Esophagus squamous epithelium (tissue), 5 donors: ENCODE measurements at regions not wholly inside any gene's neighbourhood (a gene's known extent, or its start where the extent isn't known, plus 50 kb on each side); places are given as distances from the start of the nearest gene placed in this dataset.

Source experiments
- DNase-seq: peaks from one replicate; lab custom pipeline; 2025; lab: John Stamatoyannopoulos, UW
- H3K27ac ChIP-seq, 4 donors: fragments of 200-600 bp; sonication (generic); one replicate each; pipeline ENCODE4 v1.5.1; 2016 to 2019; ENCODE audit warnings: mild to moderate bottlenecking in 1 of 4
- H3K27me3 ChIP-seq, 4 donors: fragments of 200-600 bp; sonication (generic); 1 replicate in 3 of 4; 2 replicates in 1 of 4; pipeline versions ENCODE4 v1.5.1 to v1.6.0; 2017 to 2021; ENCODE audit warnings: antibody characterized with exemption in 1 of 4
- H3K36me3 ChIP-seq, 3 donors: fragments of 200-600 bp; sonication (generic); one replicate each; pipeline ENCODE4 v1.5.1; 2016 to 2019
- H3K4me1 ChIP-seq, 3 donors: fragments of 200-600 bp; sonication (generic); one replicate each; pipeline ENCODE4 v1.5.1; 2017 to 2019
- H3K4me3 ChIP-seq, 4 donors: fragments of 200-600 bp; sonication (generic); 1 replicate in 3 of 4; 2 replicates in 1 of 4; pipeline ENCODE4 v1.5.1; 2016 to 2019; ENCODE audit warnings: mild to moderate bottlenecking in 2 of 4, moderate library complexity in 1 of 4
- H3K9me3 ChIP-seq, 3 donors: fragments of 200-600 bp; sonication (generic); one replicate each; pipeline ENCODE4 v1.5.1; 2016 to 2019
- POLR2A ChIP-seq, 4 donors: fragments of 450-650 bp; IDR thresholded peaks; one replicate each; pipeline ENCODE4 v1.6.1; 2017; ENCODE audit warnings: antibody characterized with exemption in 4 of 4, mild to moderate bottlenecking in 4 of 4, moderate library complexity in 3 of 4
- WGBS, 2 donors: methylation state at CpG; one replicate each; pipeline ENCODE4 v1.1.5; 2018; 5-methylcytosine and 5-hydroxymethylcytosine counted together
- intact Hi-C: fragments of 100-400 bp; cut with DNase I; formaldehyde crosslinking; loops from one replicate; pipeline ENCODE4 v1.15.0; 2022
- TF ChIP-seq, protein P1 (sequence below), 6 experiments: fragments of 450-650 bp in 4 of 6; fragments of 200-600 bp in 2 of 6; sonication (generic) in 2 of 6; IDR thresholded peaks; one replicate each; pipeline ENCODE4 v1.5.1; 2016 to 2019; ENCODE audit warnings: antibody characterized with exemption in 6 of 6, mild to moderate bottlenecking in 4 of 6, moderate library complexity in 4 of 6
- donor health status: DM: yes; HTN: yes; CAD: no.

DNA sequence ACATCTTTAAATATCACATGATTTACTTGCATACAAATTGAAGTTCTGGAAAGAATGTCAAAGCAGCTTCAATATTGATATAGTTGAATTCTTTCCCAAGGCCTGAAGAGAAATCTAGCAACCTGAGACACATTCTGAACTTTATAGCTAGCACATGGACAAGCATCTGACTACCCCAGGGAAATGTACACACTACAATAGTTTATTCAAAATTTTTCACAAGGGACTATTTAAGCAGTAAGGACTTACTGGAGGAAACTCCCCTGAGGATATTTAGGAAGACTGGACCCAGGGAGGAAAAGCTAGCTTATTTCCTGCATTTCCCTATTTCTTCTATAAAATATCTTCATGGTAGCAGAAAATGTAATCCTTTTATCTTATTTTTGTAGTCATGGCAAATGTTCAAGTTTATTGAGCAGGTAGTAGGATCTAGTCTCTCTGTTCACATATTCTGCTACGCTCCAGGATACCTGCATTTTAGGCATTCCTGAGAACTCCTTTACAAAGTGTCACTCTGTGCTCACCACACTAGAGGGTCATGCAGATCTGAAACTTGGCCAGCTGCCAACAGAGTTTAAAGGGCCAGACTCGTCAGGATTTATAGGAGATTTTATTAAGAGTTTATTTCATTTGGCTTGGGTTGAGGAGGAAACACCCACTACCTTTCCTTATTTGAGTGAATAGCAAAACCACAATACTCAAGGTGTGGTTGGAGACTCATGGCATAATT is 348.4 kb upstream of the FTMT start:
- intact Hi-C loops = no loop called here
- DNase-seq = no peak

DNA sequence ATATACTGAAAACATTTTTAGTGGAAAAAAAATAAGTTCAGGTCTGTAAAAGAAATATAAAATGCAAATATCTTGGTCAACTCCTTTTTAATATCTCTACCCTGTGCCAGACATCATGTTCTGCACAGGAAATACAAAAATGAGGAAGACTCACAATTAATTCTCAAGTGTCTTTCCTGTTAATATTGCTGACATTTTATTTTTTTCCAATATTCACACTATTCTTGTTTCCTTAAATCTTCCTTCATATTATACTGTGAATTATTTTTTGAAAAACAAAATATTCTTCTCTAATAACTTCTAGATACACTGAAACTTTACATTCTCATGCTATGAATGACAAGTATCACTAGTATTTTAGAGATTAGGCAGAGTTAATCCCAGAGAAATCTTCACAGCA is 334.7 kb upstream of the FTMT start:
- Histone ChIP-seq H3K27ac (no peak overlapping the region), H3K9me3 (no peaks in the 10 kb centered on the region), H3K27me3 (no peaks in the 10 kb centered on the region), H3K36me3 (no peaks in the 10 kb centered on the region), H3K4me1 (no peaks in the 10 kb centered on the region), H3K4me3 (no peak overlapping the region)
- intact Hi-C loops = no loop called here
- TF ChIP-seq, protein P1, sequence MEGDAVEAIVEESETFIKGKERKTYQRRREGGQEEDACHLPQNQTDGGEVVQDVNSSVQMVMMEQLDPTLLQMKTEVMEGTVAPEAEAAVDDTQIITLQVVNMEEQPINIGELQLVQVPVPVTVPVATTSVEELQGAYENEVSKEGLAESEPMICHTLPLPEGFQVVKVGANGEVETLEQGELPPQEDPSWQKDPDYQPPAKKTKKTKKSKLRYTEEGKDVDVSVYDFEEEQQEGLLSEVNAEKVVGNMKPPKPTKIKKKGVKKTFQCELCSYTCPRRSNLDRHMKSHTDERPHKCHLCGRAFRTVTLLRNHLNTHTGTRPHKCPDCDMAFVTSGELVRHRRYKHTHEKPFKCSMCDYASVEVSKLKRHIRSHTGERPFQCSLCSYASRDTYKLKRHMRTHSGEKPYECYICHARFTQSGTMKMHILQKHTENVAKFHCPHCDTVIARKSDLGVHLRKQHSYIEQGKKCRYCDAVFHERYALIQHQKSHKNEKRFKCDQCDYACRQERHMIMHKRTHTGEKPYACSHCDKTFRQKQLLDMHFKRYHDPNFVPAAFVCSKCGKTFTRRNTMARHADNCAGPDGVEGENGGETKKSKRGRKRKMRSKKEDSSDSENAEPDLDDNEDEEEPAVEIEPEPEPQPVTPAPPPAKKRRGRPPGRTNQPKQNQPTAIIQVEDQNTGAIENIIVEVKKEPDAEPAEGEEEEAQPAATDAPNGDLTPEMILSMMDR (IDR thresholded peaks at IDR 0.05) = no peak
- TF ChIP-seq POLR2A (IDR thresholded peaks at IDR 0.05) = no peak
- DNase-seq = no peak

More for the DNA sequence above, 348.4 kb upstream of the FTMT start:
- H3K27me3 ChIP-seq = peaks cover 0 to 11% (median 0%) of the 10 kb centered on the region in 4 donors
- H3K27ac ChIP-seq = no peak overlapping the region
- no peak overlapping the region for H3K4me3 ChIP-seq
- no peaks in the 10 kb centered on the region for H3K4me1 ChIP-seq
- TF ChIP-seq POLR2A (IDR thresholded peaks at IDR 0.05) = no peak
- TF ChIP-seq, protein P1 (IDR thresholded peaks at IDR 0.05) = no peak
- 4 to 44% methylated on average over 2 of the region's 2 CpGs for WGBS, 2 donors
- H3K36me3 ChIP-seq = no peaks in the 10 kb centered on the region
- H3K9me3 ChIP-seq = no peaks in the 10 kb centered on the region

DNA sequence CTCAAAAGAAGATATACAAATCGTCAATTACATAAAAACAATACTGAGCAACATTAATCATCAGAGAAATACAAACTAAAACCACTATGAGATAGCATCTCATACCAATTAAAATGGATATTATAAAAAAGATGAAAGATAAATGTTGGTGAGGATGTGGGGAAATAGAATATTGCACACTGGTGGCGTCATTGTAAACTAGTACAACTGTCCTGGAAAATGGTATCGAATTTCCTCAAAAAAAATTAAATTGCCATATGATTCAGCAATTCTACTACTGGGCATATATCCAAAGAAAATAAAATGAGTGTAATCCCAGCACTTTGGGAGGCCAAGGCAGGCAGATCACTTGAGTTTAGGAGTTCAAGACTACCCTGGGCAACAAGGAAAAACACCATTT is 326.0 kb upstream of the FTMT start:
- intact Hi-C loops = no loop called here
- no peak overlapping the region for H3K4me3 ChIP-seq
- no peaks in the 10 kb centered on the region for H3K9me3 ChIP-seq
- no peaks in the 10 kb centered on the region for H3K36me3 ChIP-seq
- no peak for DNase-seq
- WGBS, 2 donors = 68 to 77% methylated on average over 3 of the region's 3 CpGs
- TF ChIP-seq, protein P1 (IDR thresholded peaks at IDR 0.05) = no peak
- no peak for TF ChIP-seq POLR2A (IDR thresholded peaks at IDR 0.05)
- H3K4me1 ChIP-seq = no peaks in the 10 kb centered on the region
- no peaks in the 10 kb centered on the region for H3K27me3 ChIP-seq
- H3K27ac ChIP-seq = no peak overlapping the region

DNA sequence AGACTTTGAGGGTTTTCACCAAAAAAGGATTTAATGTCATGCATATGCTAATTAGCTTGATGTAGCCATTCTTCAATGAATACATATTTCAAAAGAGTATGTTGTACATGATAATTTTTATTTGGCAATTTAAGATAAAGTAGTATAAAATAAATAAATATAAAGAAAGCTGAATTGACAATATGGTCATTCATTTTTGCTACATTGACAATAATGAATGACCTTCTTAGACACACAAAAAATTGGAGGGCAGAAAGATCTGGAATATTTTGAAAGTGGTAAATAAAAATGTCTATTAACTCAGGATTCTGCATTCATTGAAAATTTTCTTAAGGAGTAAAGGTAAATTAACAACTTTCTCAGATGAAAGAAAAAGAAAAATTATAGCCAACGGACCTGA is 324.8 kb upstream of the FTMT start:
- Histone ChIP-seq H3K9me3 (no peaks in the 10 kb centered on the region), H3K27me3 (no peaks in the 10 kb centered on the region), H3K36me3 (no peaks in the 10 kb centered on the region), H3K4me1 (no peaks in the 10 kb centered on the region), H3K27ac (no peak overlapping the region), H3K4me3 (no peak overlapping the region)
- 47 to 54% methylated on average over 1 of the region's 1 CpG for WGBS, 2 donors
- TF ChIP-seq, protein P1 (IDR thresholded peaks at IDR 0.05) = no peak
- TF ChIP-seq POLR2A (IDR thresholded peaks at IDR 0.05) = no peak
- intact Hi-C loops = no loop called here
- DNase-seq = no peak

DNA sequence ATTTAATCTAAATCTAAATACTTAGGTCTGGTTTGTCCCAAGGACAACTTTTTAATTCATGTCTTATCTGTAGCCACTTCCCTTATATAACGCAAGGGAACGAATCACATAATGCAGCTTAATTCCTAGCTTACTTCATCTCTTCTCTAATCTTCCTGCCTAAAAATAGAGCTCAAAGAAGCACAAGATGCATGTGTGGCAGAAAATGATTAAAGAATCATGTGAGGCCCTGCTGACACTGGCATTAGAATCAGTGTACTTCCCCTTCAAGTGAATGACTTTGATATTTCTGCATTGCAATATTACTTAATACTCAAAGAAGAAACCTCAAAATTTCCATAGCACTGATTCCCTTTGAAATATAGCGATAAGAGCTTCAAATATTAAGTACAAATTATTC is 317.9 kb upstream of the FTMT start:
- WGBS, 2 donors = 65 to 75% methylated on average over 3 of the region's 3 CpGs
- Histone ChIP-seq H3K27ac (no peak overlapping the region), H3K27me3 (no peaks in the 10 kb centered on the region), H3K4me1 (no peaks in the 10 kb centered on the region), H3K9me3 (no peaks in the 10 kb centered on the region), H3K4me3 (no peak overlapping the region), H3K36me3 (no peaks in the 10 kb centered on the region)
- intact Hi-C loops = no loop called here
- TF ChIP-seq POLR2A (IDR thresholded peaks at IDR 0.05) = no peak
- TF ChIP-seq, protein P1 (IDR thresholded peaks at IDR 0.05) = no peak
- DNase-seq = no peak
